Aorta (tissue), 5 donors: ENCODE measurements at regions not wholly inside any gene's neighbourhood (a gene's known extent, or its start where the extent isn't known, plus 50 kb on each side); places are given as distances from the start of the nearest gene placed in this dataset.

Experiments used
- ATAC-seq: fragments of 200-7000 bp; cut with Tn5 transposase; one replicate; pipeline ENCODE4 v1.9.1; 2022; ENCODE audit warnings: moderate library complexity; ENCODE audit not compliant: low FRiP score
- DNase-seq, 2 donors: peaks; one replicate each; pipeline ENCODE4 v3.0.0-alpha.2; 2020
- H3K27ac ChIP-seq, 2 donors: one replicate each; pipeline ENCODE4 v1.5.1; 2013; ENCODE audit warnings: low read length in 2 of 2, mild to moderate bottlenecking in 2 of 2, moderate library complexity in 2 of 2, control low read depth in 1 of 2, inconsistent platforms in 1 of 2, low read depth in 1 of 2
- H3K27me3 ChIP-seq, 2 donors: one replicate each; pipeline ENCODE4 v1.6.1; 2013; ENCODE audit warnings: control low read depth in 1 of 2, low read length in 1 of 2, mild to moderate bottlenecking in 1 of 2, moderate library complexity in 1 of 2; ENCODE audit not compliant: insufficient read depth in 2 of 2, control insufficient read depth in 1 of 2
- H3K36me3 ChIP-seq, 2 donors: one replicate each; pipeline ENCODE4 v1.6.1; 2013; ENCODE audit warnings: control low read depth in 1 of 2, low read length in 1 of 2, mild to moderate bottlenecking in 1 of 2; ENCODE audit not compliant: insufficient read depth in 2 of 2, control insufficient read depth in 1 of 2
- H3K4me1 ChIP-seq, 2 donors: one replicate each; pipeline ENCODE4 v1.6.1; 2013; ENCODE audit warnings: low read length in 2 of 2, control low read depth in 1 of 2, mild to moderate bottlenecking in 1 of 2, moderate library complexity in 1 of 2; ENCODE audit not compliant: insufficient read depth in 2 of 2, control insufficient read depth in 1 of 2
- H3K4me3 ChIP-seq, 2 donors: one replicate each; pipeline ENCODE4 v1.5.1; 2013; ENCODE audit warnings: low read length in 2 of 2, control low read depth in 1 of 2, mild to moderate bottlenecking in 1 of 2
- H3K9me3 ChIP-seq: one replicate; pipeline ENCODE4 v1.6.1; 2013; ENCODE audit warnings: mild to moderate bottlenecking, low read length; ENCODE audit not compliant: control insufficient read depth
- WGBS, 2 donors: extraction: QIAGEN DNeasy Blood & Tissue Kit; methylation state at CpG; one replicate each; pipeline ENCODE4 v1.1.7; 2013; 5-methylcytosine and 5-hydroxymethylcytosine counted together
- intact Hi-C, 2 donors: fragments of 100-400 bp; cut with DNase I; formaldehyde crosslinking; loops; one replicate each; pipeline versions ENCODE4 v1.14.2 to v1.15.0; 2022
- donor health status: healthy with polysubstance abuse.
- donor health status: Bipolar disorder and iron deficiency.
- donor health status: DM: no; HTN: no; CAD: no.
- donor health status: DM: no; HTN: no; CAD: no.
- donor health status: DM: yes; HTN: yes; CAD: no.

DNA sequence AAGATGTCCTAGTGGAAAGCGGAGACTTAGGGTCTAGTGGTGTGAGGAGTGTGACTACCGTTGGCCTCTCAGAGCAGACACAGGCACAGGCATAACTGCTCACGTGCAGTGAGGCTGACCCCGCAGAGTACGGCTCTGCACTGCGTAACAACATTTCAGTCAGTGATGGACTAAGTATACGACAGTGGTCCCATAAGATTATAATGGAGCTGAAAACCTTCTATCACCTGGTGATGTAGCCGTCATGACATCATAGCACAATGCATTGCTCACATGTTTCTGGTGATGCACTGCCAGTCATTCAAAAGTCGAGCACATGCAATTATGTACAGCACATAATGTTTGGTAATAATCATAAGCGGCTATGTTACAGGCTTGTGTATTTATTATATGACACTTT lies 179.6 kb downstream of the VAPA start:
- H3K27me3 ChIP-seq: no peaks in the 10 kb centered on the region
- 97 to 98% methylated on average over 10 of the region's 10 CpGs for WGBS, 2 donors

DNA sequence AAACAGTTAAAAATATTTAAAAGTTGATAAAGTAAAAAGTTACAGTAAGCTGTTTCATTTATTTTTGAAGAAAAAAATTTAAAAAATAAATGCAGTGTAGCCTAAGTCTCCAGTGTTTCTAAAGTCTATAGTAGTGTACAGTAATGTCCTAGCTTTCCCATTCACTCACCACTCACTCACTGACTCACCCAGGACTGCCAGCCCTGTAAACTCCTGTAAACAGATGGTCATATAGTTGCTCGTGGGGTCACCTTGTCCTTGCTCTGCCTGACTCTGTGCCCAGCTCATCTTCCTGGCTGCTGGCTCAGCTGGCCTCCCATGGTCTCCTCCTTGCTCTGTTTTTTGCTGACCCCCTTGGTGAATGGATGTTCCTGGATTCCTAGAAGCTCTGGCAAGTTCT lies 180.3 kb downstream of the VAPA start:
- DNase-seq: no peak
- 78 to 83% methylated on average over 1 of the region's 1 CpG for WGBS, 2 donors
- no peak for ATAC-seq
- Histone ChIP-seq H3K27ac (no peak overlapping the region), H3K36me3 (no peaks in the 10 kb centered on the region), H3K9me3 (no peaks in the 10 kb centered on the region), H3K27me3 (no peaks in the 10 kb centered on the region), H3K4me1 (no peaks in the 10 kb centered on the region), H3K4me3 (no peak overlapping the region)
- intact Hi-C loops: loop anchor here in 1 of 2 donors (10.0 kb wide), 1 partner anchor 59 kb away; no protein-coding TSS in a partner anchor

More for the DNA sequence above, 179.6 kb downstream of the VAPA start:
- Histone ChIP-seq H3K9me3 (no peaks in the 10 kb centered on the region), H3K27ac (no peak overlapping the region), H3K4me3 (no peak overlapping the region), H3K36me3 (no peaks in the 10 kb centered on the region), H3K4me1 (no peaks in the 10 kb centered on the region)
- intact Hi-C loops: loop anchor here in 1 of 2 donors (10.0 kb wide), 1 partner anchor 59 kb away; no protein-coding TSS in a partner anchor
- ATAC-seq (no peak), DNase-seq (no peak)

DNA sequence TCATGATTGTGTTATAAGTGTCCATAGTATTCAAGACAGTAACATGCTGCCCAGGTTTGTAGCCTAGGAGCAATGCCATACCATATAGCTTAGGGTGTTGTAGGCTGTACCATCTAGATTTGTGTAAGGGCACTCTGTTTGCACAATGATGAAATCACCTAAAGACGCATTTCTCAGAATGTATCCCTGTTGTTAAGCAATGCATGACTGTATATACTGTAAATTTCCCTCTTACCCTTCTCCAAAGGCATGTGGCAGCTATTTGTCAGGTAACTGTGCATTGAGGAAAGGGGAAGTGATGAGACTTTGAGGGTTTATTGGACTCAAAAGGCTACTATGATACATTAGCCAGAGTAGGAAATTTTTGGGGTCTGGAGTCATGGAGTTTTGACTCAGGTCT lies 180.8 kb downstream of the VAPA start:
- no peak overlapping the region for H3K4me3 ChIP-seq
- intact Hi-C loops: loop anchor here in 1 of 2 donors (10.0 kb wide), 1 partner anchor 60 kb away; no protein-coding TSS in a partner anchor
- 90 to 97% methylated on average over 1 of the region's 1 CpG for WGBS, 2 donors
- no peak for ATAC-seq
- H3K27ac ChIP-seq: no peak overlapping the region
- no peak for DNase-seq
- H3K9me3 ChIP-seq: no peaks in the 10 kb centered on the region
- H3K36me3 ChIP-seq: no peaks in the 10 kb centered on the region
- no peaks in the 10 kb centered on the region for H3K27me3 ChIP-seq
- no peaks in the 10 kb centered on the region for H3K4me1 ChIP-seq

DNA sequence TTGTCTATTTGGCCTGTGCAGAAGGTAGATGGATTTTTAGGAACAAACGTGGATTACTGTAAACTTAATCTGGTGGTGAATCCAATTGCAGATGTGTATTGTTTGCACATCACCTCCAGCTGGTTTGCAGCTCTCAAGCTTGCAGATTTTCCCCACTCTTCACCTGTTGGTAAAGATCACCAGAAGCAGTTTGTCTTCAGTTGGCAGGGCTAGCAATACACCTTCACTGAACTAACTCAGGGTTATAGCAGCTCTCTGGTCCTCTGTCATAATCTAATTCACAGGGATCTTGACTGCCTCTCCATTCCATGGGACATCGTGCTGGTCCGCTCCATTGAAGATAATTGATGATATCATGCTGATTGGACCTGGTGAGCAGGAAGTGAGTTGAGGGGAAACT lies 181.5 kb downstream of the VAPA start:
- no peak overlapping the region for H3K4me3 ChIP-seq
- no peaks in the 10 kb centered on the region for H3K9me3 ChIP-seq
- 95 to 96% methylated on average over 3 of the region's 3 CpGs for WGBS, 2 donors
- no peak overlapping the region for H3K27ac ChIP-seq
- no peaks in the 10 kb centered on the region for H3K27me3 ChIP-seq
- peaks cover 0 to 1% of the 10 kb centered on the region in 2 donors for H3K4me1 ChIP-seq
- DNase-seq: no peak
- intact Hi-C loops: loop anchor here in 1 of 2 donors (10.0 kb wide), 1 partner anchor 61 kb away; no protein-coding TSS in a partner anchor
- no peaks in the 10 kb centered on the region for H3K36me3 ChIP-seq
- ATAC-seq: no peak

DNA sequence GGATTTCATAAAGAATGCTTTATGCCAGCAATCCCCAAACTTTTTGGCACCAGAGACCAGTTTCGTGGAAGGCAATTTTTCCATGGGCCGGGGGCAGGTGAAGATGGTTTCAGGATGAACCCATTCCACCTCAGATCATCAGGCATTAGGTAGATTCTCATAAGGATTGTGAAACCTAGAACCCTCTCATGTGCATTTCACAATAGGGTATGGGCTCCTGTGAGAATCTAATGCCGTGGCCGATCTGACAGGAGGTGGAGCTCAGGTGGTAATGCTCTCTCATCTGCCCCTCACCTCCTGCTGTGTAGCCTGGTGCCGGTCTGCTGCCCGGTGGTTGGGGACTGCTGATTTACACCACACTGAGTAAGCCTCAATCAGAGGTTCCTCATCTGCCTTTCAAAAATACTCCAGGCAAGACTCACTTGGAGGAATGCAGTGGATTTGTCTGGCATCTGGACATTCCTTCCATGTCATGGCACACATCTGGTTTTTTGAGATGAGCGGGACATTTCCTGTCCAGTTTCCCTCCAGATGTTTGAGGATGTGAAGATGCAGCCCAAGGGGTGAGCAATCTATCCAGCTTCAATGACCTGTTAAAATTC lies 185.8 kb downstream of the VAPA start:
- ATAC-seq (no peak), DNase-seq (no peak)
- Histone ChIP-seq H3K27me3 (no peaks in the 10 kb centered on the region), H3K27ac (no peak overlapping the region), H3K4me1 (peaks cover 0 to 8% of the 10 kb centered on the region in 2 donors), H3K9me3 (no peaks in the 10 kb centered on the region), H3K36me3 (no peaks in the 10 kb centered on the region), H3K4me3 (no peak overlapping the region)
- WGBS, 2 donors: 92 to 94% methylated on average over 7 of the region's 7 CpGs
- intact Hi-C loops: loop anchor here in 1 of 2 donors (10.0 kb wide), 2 partner anchors 65 to 415 kb away; no protein-coding TSS in a partner anchor

DNA sequence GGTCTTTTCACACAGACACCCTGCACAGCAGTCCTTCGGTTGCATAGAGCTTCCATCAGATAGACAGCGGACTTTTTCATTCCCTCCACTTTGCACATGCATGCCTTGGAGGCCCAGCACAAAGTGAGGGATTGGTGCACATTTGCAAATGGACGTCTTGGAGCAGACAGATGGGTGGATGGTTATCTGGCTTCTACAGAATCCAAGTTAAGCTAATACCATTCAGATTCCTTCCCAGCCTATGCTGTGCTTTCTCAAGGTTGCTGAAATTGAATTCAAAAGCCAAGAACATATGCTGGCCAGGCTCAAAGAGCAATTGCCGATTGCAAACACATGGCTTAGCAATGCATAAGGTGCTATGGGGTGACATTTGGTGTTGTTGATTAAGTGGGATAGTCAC lies 186.4 kb downstream of the VAPA start:
- Histone ChIP-seq H3K9me3 (no peaks in the 10 kb centered on the region), H3K27me3 (no peaks in the 10 kb centered on the region), H3K4me3 (no peak overlapping the region), H3K4me1 (peaks cover 0 to 8% of the 10 kb centered on the region in 2 donors), H3K27ac (no peak overlapping the region), H3K36me3 (no peaks in the 10 kb centered on the region)
- intact Hi-C loops: loop anchor here in 1 of 2 donors (10.0 kb wide), 1 partner anchor 415 kb away; no protein-coding TSS in a partner anchor
- DNase-seq (no peak), ATAC-seq (no peak)
- 63 to 72% methylated on average over 4 of the region's 4 CpGs for WGBS, 2 donors

DNA sequence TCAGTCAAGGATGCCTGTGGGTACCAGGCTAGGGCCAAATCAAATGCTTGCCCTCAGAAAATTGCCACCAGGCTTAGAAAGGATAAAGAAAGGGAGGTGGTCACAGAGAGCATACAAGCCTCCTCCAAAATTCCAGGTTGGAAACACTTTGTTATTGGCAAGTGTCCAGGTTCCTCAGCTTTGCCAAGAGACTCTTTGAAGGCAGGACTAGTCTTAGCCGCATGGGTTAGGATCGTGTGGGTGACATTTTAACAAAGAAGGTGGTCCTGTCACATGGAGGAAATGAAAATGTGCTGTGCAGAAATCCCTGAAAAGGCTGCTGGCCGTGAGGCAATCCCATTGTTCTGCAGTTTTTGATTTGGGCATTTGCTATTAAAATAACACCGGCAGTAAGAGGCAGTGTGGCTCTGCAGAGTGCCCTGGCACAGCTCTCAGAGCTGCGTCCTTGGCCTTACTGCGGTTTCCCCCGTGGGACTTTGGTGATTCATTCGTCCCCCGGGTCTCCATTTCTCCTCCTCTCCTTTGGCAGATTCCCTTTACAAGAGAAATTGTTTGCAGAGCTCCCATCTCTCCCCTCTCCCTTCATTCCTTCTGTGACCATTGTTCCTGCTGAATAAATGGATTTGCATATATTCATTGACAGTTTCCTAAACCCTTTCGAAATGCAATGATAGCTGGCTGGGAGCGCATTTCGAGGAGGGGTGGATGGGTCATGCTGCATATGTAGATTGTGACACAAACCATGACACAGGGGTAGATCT lies 187.3 kb downstream of the VAPA start:
- Histone ChIP-seq H3K4me3 (peak overlapping the region in 1 of 2 donors; percentile 4), H3K4me1 (peaks cover 0 to 8% of the 10 kb centered on the region in 2 donors), H3K9me3 (no peaks in the 10 kb centered on the region), H3K27ac (no peak overlapping the region), H3K36me3 (no peaks in the 10 kb centered on the region), H3K27me3 (no peaks in the 10 kb centered on the region)
- ATAC-seq (peak; percentile 85), DNase-seq (peak; percentile 76 to 85)
- WGBS, 2 donors: 8% methylated on average over 12 of the region's 12 CpGs
- intact Hi-C loops: loop anchor here in 1 of 2 donors (10.0 kb wide), 1 partner anchor 414 kb away; no protein-coding TSS in a partner anchor

DNA sequence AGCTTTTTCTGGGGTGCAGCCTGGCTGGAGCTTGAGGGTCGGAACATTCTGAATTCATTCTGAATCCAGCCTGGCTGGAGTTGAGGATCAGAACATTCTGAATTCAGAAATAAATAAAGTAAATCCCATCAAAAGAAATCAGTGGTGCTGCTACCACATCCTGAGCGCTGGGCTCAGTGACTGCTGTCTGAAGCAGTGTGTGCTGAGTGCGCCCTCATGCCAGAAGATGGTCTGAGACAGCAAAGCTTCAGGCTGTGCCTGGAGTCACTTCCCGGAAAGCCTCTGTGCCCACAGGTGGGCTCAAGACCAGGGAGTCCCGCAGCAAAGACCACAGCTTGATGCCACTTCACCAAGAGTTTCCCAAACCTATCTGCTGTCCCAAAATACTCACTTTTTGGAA lies 187.9 kb downstream of the VAPA start:
- peak; percentile 45 for ATAC-seq

More for the DNA sequence above, 187.9 kb downstream of the VAPA start:
- intact Hi-C loops: loop anchor here in 1 of 2 donors (10.0 kb wide), 1 partner anchor 413 kb away; no protein-coding TSS in a partner anchor
- H3K36me3 ChIP-seq: no peaks in the 10 kb centered on the region
- peaks cover 0 to 8% of the 10 kb centered on the region in 2 donors for H3K4me1 ChIP-seq
- H3K27me3 ChIP-seq: no peaks in the 10 kb centered on the region
- WGBS, 2 donors: 65 to 66% methylated on average over 5 of the region's 5 CpGs
- no peak for DNase-seq
- H3K9me3 ChIP-seq: no peaks in the 10 kb centered on the region
- H3K4me3 ChIP-seq: no peak overlapping the region
- H3K27ac ChIP-seq: no peak overlapping the region
